ENCODE measurements at regions not wholly inside any gene's neighbourhood (a gene's known extent, or its start where the extent isn't known, plus 50 kb on each side); places are given as distances from the start of the nearest gene placed in this dataset.

- Histone ChIP-seq H3K79me2 (no peaks in the 10 kb centered on the region), H3K4me1 (no peaks in the 10 kb centered on the region), H3K27me3 (ENCODE audit: control insufficient read depth, insufficient read depth, low read length) (no peaks in the 10 kb centered on the region), H3K4me3 (ENCODE audit: low read depth, low read length) (no peak overlapping the region), H3K9me3 (ENCODE audit: control insufficient read depth, low read length) (no peaks in the 10 kb centered on the region), H3K9ac (no peak overlapping the region), H2AFZ (no peak overlapping the region), H3K36me3 (ENCODE audit: control insufficient read depth, insufficient read depth, low read length) (no peaks in the 10 kb centered on the region), H3K27ac (no peak overlapping the region), H3K4me2 (ENCODE audit: low read length) (no peak overlapping the region)
- TF ChIP-seq CTCF (IDR thresholded peaks at IDR 0.05) = no peak
These were observed 769.7 kb downstream of the TAF11L14 start for GRCh38 chr5:18403941-18404438.

GRCh38 chr5:18420711-18421110, 786.5 kb downstream of the TAF11L14 start:
- Histone ChIP-seq H3K4me2 (ENCODE audit: low read length) (no peak overlapping the region), H3K79me2 (no peaks in the 10 kb centered on the region), H3K27ac (no peak overlapping the region), H2AFZ (no peak overlapping the region), H3K4me3 (ENCODE audit: low read depth, low read length) (no peak overlapping the region), H3K9me3 (ENCODE audit: control insufficient read depth, low read length) (no peaks in the 10 kb centered on the region), H3K36me3 (ENCODE audit: control insufficient read depth, insufficient read depth, low read length) (no peaks in the 10 kb centered on the region), H3K27me3 (ENCODE audit: control insufficient read depth, insufficient read depth, low read length) (no peaks in the 10 kb centered on the region), H3K9ac (no peak overlapping the region), H3K4me1 (no peaks in the 10 kb centered on the region)
- no peak for TF ChIP-seq CTCF (IDR thresholded peaks at IDR 0.05)

GRCh38 chr5:18433336-18433735, 799.1 kb downstream of the TAF11L14 start:
- Histone ChIP-seq H3K27ac (no peak overlapping the region), H3K36me3 (ENCODE audit: control insufficient read depth, insufficient read depth, low read length) (no peaks in the 10 kb centered on the region), H3K4me3 (ENCODE audit: low read depth, low read length) (no peak overlapping the region), H3K9ac (no peak overlapping the region), H3K4me1 (no peaks in the 10 kb centered on the region), H3K79me2 (no peaks in the 10 kb centered on the region), H2AFZ (no peak overlapping the region), H3K9me3 (ENCODE audit: control insufficient read depth, low read length) (no peaks in the 10 kb centered on the region), H3K4me2 (ENCODE audit: low read length) (no peak overlapping the region), H3K27me3 (ENCODE audit: control insufficient read depth, insufficient read depth, low read length) (no peaks in the 10 kb centered on the region)
- no peak for TF ChIP-seq CTCF (IDR thresholded peaks at IDR 0.05)

- H2AFZ ChIP-seq = no peak overlapping the region
- no peaks in the 10 kb centered on the region for H3K36me3 ChIP-seq (ENCODE audit: control insufficient read depth, insufficient read depth, low read length)
- H3K79me2 ChIP-seq = no peaks in the 10 kb centered on the region
- H3K9ac ChIP-seq = no peak overlapping the region
- no peak overlapping the region for H3K27ac ChIP-seq
- no peak for TF ChIP-seq CTCF (IDR thresholded peaks at IDR 0.05)
- no peak overlapping the region for H3K4me2 ChIP-seq (ENCODE audit: low read length)
- no peak overlapping the region for H3K4me3 ChIP-seq (ENCODE audit: low read depth, low read length)
- H3K4me1 ChIP-seq = no peaks in the 10 kb centered on the region
- H3K9me3 ChIP-seq (ENCODE audit: control insufficient read depth, low read length) = no peaks in the 10 kb centered on the region
- no peaks in the 10 kb centered on the region for H3K27me3 ChIP-seq (ENCODE audit: control insufficient read depth, insufficient read depth, low read length)
These were observed 803.9 kb downstream of the TAF11L14 start for GRCh38 chr5:18438126-18438525.

GRCh38 chr5:18455521-18455920, 821.3 kb downstream of the TAF11L14 start:
- Histone ChIP-seq H3K9me3 (ENCODE audit: control insufficient read depth, low read length) (no peaks in the 10 kb centered on the region), H3K4me1 (no peaks in the 10 kb centered on the region), H3K27me3 (ENCODE audit: control insufficient read depth, insufficient read depth, low read length) (no peaks in the 10 kb centered on the region), H3K27ac (no peak overlapping the region), H3K9ac (no peak overlapping the region), H3K79me2 (no peaks in the 10 kb centered on the region), H3K4me3 (ENCODE audit: low read depth, low read length) (no peak overlapping the region), H2AFZ (no peak overlapping the region), H3K4me2 (ENCODE audit: low read length) (no peak overlapping the region), H3K36me3 (ENCODE audit: control insufficient read depth, insufficient read depth, low read length) (no peaks in the 10 kb centered on the region)
- TF ChIP-seq CTCF (IDR thresholded peaks at IDR 0.05) = no peak
